Right atrium auricular region (tissue), 2 donors: ENCODE measurements at regions not wholly inside any gene's neighbourhood (a gene's known extent, or its start where the extent isn't known, plus 50 kb on each side); places are given as distances from the start of the nearest gene placed in this dataset.
"Not testable (repeated sequence)": the region's sequence is repeated elsewhere in the genome, so short reads cannot be mapped to it uniquely, and the experiment has no call there.

Experiments used
- DNase-seq: peaks from one replicate; pipeline ENCODE4 v3.0.0-alpha.2; 2019; ENCODE audit warnings: low spot score
- H3K27ac ChIP-seq, 2 donors: fragments of 200-600 bp; sonication (generic); 1 replicate in 1 of 2; 2 replicates in 1 of 2; pipeline ENCODE4 v1.5.1; 2016 to 2019
- H3K27me3 ChIP-seq, 2 donors: fragments of 200-600 bp; sonication (generic); one replicate each; pipeline versions ENCODE4 v1.5.1 to v1.6.0; 2017 to 2019
- H3K36me3 ChIP-seq: fragments of 200-600 bp; sonication (generic); one replicate; pipeline ENCODE4 v1.5.1; 2016
- H3K4me1 ChIP-seq, 2 donors: fragments of 200-600 bp; sonication (generic); one replicate each; pipeline versions ENCODE4 v1.5.1 to v1.6.0; 2017 to 2019
- H3K4me3 ChIP-seq, 2 donors: fragments of 200-600 bp; sonication (generic); 1 replicate in 1 of 2; 2 replicates in 1 of 2; pipeline ENCODE4 v1.5.1; 2017 to 2019; ENCODE audit warnings: mild to moderate bottlenecking in 1 of 2, moderate library complexity in 1 of 2
- H3K9me3 ChIP-seq, 2 donors: fragments of 200-600 bp; sonication (generic); one replicate each; pipeline ENCODE4 v1.5.1; 2019
- TF ChIP-seq, protein P1 (sequence below), 2 donors: fragments of 200-600 bp; sonication (generic); IDR thresholded peaks; one replicate each; pipeline ENCODE4 v1.5.1; 2019; ENCODE audit warnings: antibody characterized with exemption in 2 of 2

DNA sequence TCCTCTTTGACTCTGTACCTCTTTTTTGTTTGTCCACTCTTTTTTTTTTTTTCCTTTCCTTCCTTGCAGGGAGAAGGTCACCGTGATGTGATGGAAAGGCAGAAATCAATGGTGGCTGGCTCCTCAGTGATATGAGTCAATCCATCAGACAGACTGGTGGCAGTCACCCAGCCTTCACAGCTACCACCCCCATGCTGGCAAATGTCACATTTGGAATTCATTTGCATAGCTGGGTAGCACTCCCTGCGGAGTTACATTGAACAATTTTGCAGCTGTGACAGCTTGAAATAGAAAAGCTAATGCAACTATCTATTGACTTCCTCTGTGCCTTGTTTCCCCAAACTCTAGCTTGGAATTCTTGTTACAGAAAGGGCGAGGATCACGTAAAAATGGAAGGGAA, 668.4 kb downstream of the C6orf118 start:
- no peaks in the 10 kb centered on the region for H3K27me3 ChIP-seq
- DNase-seq: no peak
- H3K4me3 ChIP-seq: no peak overlapping the region
- H3K27ac ChIP-seq: no peak overlapping the region
- no peaks in the 10 kb centered on the region for H3K36me3 ChIP-seq
- no peaks in the 10 kb centered on the region for H3K9me3 ChIP-seq
- TF ChIP-seq, protein P1, sequence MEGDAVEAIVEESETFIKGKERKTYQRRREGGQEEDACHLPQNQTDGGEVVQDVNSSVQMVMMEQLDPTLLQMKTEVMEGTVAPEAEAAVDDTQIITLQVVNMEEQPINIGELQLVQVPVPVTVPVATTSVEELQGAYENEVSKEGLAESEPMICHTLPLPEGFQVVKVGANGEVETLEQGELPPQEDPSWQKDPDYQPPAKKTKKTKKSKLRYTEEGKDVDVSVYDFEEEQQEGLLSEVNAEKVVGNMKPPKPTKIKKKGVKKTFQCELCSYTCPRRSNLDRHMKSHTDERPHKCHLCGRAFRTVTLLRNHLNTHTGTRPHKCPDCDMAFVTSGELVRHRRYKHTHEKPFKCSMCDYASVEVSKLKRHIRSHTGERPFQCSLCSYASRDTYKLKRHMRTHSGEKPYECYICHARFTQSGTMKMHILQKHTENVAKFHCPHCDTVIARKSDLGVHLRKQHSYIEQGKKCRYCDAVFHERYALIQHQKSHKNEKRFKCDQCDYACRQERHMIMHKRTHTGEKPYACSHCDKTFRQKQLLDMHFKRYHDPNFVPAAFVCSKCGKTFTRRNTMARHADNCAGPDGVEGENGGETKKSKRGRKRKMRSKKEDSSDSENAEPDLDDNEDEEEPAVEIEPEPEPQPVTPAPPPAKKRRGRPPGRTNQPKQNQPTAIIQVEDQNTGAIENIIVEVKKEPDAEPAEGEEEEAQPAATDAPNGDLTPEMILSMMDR (IDR thresholded peaks at IDR 0.05): no peak
- H3K4me1 ChIP-seq: no peaks in the 10 kb centered on the region

DNA sequence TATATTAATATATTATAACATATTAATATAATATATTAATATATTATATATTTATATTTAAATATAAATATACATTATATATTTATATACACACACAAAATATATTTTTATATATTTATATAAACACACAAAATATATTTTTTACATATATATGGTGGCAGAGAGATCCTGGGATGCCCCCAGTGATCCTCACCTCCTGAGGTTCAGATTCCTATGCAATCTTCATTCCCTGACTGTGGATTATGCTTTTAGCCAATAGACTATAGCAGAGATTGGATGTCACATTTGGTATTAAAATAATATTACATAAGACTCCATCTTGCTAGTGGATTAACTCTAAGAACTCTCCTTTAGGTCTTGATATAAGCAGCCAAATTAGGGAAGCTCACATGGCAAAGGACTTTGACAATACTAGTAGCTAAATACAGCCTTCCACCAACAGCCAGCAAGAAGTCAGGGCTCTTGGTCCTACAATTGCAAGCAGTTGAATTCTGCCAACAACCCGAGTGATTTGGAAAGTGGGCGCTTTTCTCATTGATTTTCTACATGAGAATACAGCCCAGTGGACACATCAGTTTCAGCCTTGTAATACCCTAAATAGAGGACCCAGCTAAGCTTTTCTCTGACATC, 681.0 kb downstream of the C6orf118 start:
- no peaks in the 10 kb centered on the region for H3K36me3 ChIP-seq
- H3K4me3 ChIP-seq: no peak overlapping the region
- H3K9me3 ChIP-seq: peaks cover 0 to under 1% of the 10 kb centered on the region in 2 donors
- no peak overlapping the region for H3K27ac ChIP-seq
- TF ChIP-seq, protein P1 (IDR thresholded peaks at IDR 0.05): no peak
- DNase-seq: no peak
- no peaks in the 10 kb centered on the region for H3K4me1 ChIP-seq
- no peaks in the 10 kb centered on the region for H3K27me3 ChIP-seq

DNA sequence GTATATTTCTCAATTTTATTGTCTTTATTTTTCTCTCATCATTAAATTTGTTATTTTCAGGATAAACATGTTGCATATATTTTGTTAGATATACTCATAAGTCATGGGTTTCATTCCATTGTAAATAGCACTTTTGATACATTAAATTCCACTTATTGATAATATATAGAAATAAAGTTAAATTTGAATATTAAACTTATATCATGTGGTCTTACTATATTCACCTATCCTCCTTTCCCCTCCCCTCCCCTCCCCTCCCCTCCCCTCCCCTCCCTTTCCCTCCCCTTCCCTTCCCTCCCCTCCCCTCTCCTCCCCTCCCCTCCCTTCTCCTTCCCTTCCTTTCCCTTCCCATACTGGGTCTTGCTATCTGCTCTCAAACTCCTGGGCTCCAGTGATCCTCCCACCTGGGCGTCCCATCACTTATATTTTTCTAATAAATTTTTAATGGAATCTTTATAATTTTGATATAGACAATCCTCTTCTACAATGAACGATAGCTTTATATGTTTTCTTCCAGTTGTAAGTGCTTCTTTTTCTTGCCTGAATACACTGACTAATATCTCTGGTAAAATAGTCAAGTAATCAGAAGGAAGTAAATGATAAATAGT, 692.4 kb downstream of the C6orf118 start:
- TF ChIP-seq, protein P1 (IDR thresholded peaks at IDR 0.05): no peak
- DNase-seq: no peak
- H3K36me3 ChIP-seq: no peaks in the 10 kb centered on the region

DNA sequence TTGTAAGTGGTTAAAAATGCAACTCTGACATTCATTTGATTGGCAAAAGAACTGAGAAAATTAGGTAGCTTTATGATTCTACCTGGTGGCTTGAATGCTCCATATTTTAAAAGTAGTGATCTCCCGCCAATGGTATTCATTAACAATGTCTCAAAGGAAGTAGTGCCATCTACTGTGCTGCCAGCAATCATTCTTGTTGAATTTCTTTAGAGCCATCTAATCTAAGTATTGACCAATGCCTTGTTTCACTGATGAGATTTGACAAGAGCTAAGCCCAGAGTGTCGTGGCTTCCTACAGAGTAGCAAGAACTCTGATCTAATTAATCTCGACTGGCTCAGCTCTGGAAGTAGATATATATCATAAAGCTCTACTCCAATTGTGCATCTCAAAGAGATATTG, 696.7 kb downstream of the C6orf118 start:
- Histone ChIP-seq H3K4me3 (no peak overlapping the region), H3K27me3 (no peaks in the 10 kb centered on the region), H3K4me1 (no peaks in the 10 kb centered on the region)

More for the DNA sequence above, 692.4 kb downstream of the C6orf118 start:
- H3K4me1 ChIP-seq: no peaks in the 10 kb centered on the region
- no peak overlapping the region for H3K4me3 ChIP-seq
- H3K27ac ChIP-seq: no peak overlapping the region
- no peaks in the 10 kb centered on the region for H3K27me3 ChIP-seq
- no peaks in the 10 kb centered on the region for H3K9me3 ChIP-seq

DNA sequence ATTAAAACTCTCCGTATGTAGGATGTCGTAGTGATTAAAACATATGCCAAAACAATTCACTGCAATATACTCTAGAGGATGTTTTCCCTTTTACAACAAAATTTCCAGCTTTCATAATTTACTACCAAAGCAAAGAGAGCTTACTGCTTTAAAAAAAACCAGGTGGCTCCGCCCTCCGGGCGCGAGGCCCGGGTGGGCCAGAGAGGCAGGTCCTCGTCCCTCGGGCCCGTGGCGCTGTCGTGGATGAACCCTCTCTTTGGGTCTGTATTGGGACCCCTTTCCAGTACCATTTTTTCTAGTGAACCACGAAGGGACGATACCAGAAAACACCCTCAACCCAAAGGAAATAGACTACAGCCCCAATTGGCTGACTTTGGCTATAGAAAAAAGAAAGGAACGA, 698.5 kb downstream of the C6orf118 start:
- H3K4me3 ChIP-seq, H3K9me3 ChIP-seq, H3K4me1 ChIP-seq, DNase-seq, H3K27ac ChIP-seq, H3K36me3 ChIP-seq, H3K27me3 ChIP-seq: not testable (repeated sequence)

More for the DNA sequence above, 696.7 kb downstream of the C6orf118 start:
- Histone ChIP-seq H3K27ac (no peak overlapping the region), H3K9me3 (no peaks in the 10 kb centered on the region), H3K36me3 (no peaks in the 10 kb centered on the region)
- TF ChIP-seq, protein P1 (IDR thresholded peaks at IDR 0.05): no peak
- DNase-seq: no peak

DNA sequence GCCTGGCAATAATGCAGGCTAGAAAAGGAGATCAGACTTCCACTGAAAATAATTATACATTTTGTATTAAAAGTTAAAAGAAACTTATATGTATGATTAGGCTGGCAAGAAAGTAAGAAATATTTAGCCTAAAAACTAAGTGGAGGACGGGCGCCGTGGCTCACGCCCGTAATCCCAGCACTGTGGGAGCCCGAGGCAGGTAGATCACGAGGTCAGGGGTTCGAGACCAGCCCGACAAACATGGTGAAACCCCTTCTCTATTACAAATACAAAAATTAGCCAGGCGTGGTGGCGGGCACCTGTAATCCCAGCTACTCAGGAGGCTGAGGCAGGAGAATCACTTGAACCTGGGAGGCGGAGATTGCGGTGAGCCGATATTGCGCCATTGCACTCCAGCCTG, 707.0 kb downstream of the C6orf118 start:
- H3K27ac ChIP-seq, DNase-seq, H3K9me3 ChIP-seq, H3K4me1 ChIP-seq, H3K27me3 ChIP-seq, H3K4me3 ChIP-seq, H3K36me3 ChIP-seq: not testable (repeated sequence)

DNA sequence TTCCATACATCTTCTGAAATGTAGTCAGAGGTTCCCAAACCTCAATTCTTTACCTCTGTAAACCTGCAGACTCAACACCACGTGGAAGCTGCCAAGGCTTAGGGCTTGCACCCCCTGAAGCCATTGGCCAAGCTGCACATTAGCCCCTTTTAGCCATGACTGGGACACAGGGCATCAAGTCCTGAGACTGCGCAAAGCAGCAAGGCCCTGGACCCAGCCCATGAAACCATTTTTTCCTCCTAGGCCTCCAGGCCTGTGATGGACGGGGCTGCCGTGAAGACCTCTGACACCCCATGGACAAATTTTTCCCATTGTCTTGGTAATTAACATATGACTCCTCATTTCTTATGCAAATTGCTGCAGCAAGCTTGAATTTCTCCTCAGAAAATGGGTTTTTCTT, 727.8 kb downstream of the C6orf118 start:
- no peaks in the 10 kb centered on the region for H3K27me3 ChIP-seq
- TF ChIP-seq, protein P1 (IDR thresholded peaks at IDR 0.05): no peak
- no peak overlapping the region for H3K27ac ChIP-seq
- H3K36me3 ChIP-seq: no peaks in the 10 kb centered on the region
- H3K9me3 ChIP-seq: peaks cover 0 to 12% of the 10 kb centered on the region in 2 donors
- DNase-seq: no peak
- no peak overlapping the region for H3K4me3 ChIP-seq
- H3K4me1 ChIP-seq: no peaks in the 10 kb centered on the region
